Liver (tissue), 8 donors: ENCODE measurements at regions not wholly inside any gene's neighbourhood (a gene's known extent, or its start where the extent isn't known, plus 50 kb on each side); places are given as distances from the start of the nearest gene placed in this dataset.

Experiments
- DNase-seq: peaks from one replicate; pipeline ENCODE4 v3.0.0-alpha.2; 2017; ENCODE audit warnings: low spot score
- H3K27ac ChIP-seq, 2 donors: one replicate each; pipeline ENCODE4 v1.7.0; 2013; ENCODE audit warnings: inconsistent platforms in 2 of 2, low read length in 2 of 2, control low read depth in 1 of 2, low read depth in 1 of 2, mild to moderate bottlenecking in 1 of 2
- H3K27me3 ChIP-seq, 4 donors: one replicate each; pipeline versions ENCODE4 v1.6.1 to v1.7.0; 2013; ENCODE audit warnings: low read length in 3 of 4, inconsistent platforms in 1 of 4, mild to moderate bottlenecking in 1 of 4, moderate library complexity in 1 of 4; ENCODE audit not compliant: control insufficient read depth in 4 of 4, insufficient read depth in 4 of 4
- H3K36me3 ChIP-seq, 4 donors: one replicate each; pipeline versions ENCODE4 v1.6.1 to v1.7.0; 2013; ENCODE audit warnings: low read length in 3 of 4, mild to moderate bottlenecking in 3 of 4, low read depth in 1 of 4, moderate library complexity in 1 of 4; ENCODE audit not compliant: control insufficient read depth in 4 of 4, insufficient read depth in 3 of 4
- H3K4me1 ChIP-seq, 4 donors: one replicate each; pipeline versions ENCODE4 v1.6.1 to v1.7.0; 2013; ENCODE audit warnings: low read length in 3 of 4, mild to moderate bottlenecking in 3 of 4, moderate library complexity in 1 of 4; ENCODE audit not compliant: control insufficient read depth in 4 of 4, insufficient read depth in 4 of 4
- H3K4me3 ChIP-seq, 3 donors: one replicate each; pipeline versions ENCODE4 v1.6.1 to v1.7.0; 2013; ENCODE audit warnings: low read length in 3 of 3, control low read depth in 1 of 3, low read depth in 1 of 3, mild to moderate bottlenecking in 1 of 3
- H3K9ac ChIP-seq, 2 donors: one replicate each; pipeline ENCODE4 v1.7.0; 2013; ENCODE audit warnings: low read length in 2 of 2, mild to moderate bottlenecking in 2 of 2, moderate library complexity in 2 of 2, control low read depth in 1 of 2, low read depth in 1 of 2
- H3K9me3 ChIP-seq, 4 donors: one replicate each; pipeline versions ENCODE4 v1.6.1 to v1.7.0; 2013; ENCODE audit warnings: low read length in 3 of 4; ENCODE audit not compliant: control insufficient read depth in 4 of 4
- ATF3 ChIP-seq: IDR thresholded peaks from 2 replicates; pipeline ENCODE4 v1.6.1; 2016; ENCODE audit warnings: antibody characterized with exemption
- EGR1 ChIP-seq, 2 donors: IDR thresholded peaks; 2 replicates each; pipeline ENCODE4 v1.6.1; 2016 to 2018; ENCODE audit warnings: antibody characterized with exemption in 2 of 2, low read depth in 2 of 2
- FOXA1 ChIP-seq: IDR thresholded peaks from 2 replicates; pipeline ENCODE4 v1.6.1; 2016; ENCODE audit warnings: antibody characterized with exemption
- FOXA2 ChIP-seq: IDR thresholded peaks from 2 replicates; pipeline ENCODE4 v1.6.1; 2016; ENCODE audit warnings: antibody characterized with exemption
- GABPA ChIP-seq, 2 donors: IDR thresholded peaks in 1 of 2; conservative IDR thresholded peaks in 1 of 2; 2 replicates each; pipeline ENCODE4 v1.6.1; 2016; ENCODE audit warnings: antibody characterized with exemption in 2 of 2, mild to moderate bottlenecking in 1 of 2, moderate library complexity in 1 of 2
- HNF4A ChIP-seq, 2 donors: conservative IDR thresholded peaks; 2 replicates each; pipeline ENCODE4 v1.6.1; 2016; ENCODE audit warnings: antibody characterized with exemption in 2 of 2, mild to moderate bottlenecking in 2 of 2
- HNF4G ChIP-seq: IDR thresholded peaks from 2 replicates; pipeline ENCODE4 v1.6.1; 2016; ENCODE audit warnings: antibody characterized with exemption
- JUND ChIP-seq, 2 donors: IDR thresholded peaks; 2 replicates each; pipeline ENCODE4 v1.6.1; 2016; ENCODE audit warnings: antibody characterized with exemption in 2 of 2
- NR2F2 ChIP-seq: IDR thresholded peaks from 2 replicates; pipeline ENCODE4 v1.6.1; 2016; ENCODE audit warnings: antibody characterized with exemption
- RAD21 ChIP-seq, 2 donors: IDR thresholded peaks; 2 replicates each; pipeline ENCODE4 v1.6.1; 2016; ENCODE audit warnings: antibody characterized with exemption in 2 of 2, mild to moderate bottlenecking in 2 of 2
- REST ChIP-seq: IDR thresholded peaks from 2 replicates; pipeline ENCODE4 v1.6.1; 2016; ENCODE audit warnings: antibody characterized with exemption, mild to moderate bottlenecking
- RXRA ChIP-seq, 2 donors: IDR thresholded peaks; 2 replicates each; pipeline ENCODE4 v1.6.1; 2017 to 2018; ENCODE audit warnings: antibody characterized with exemption in 2 of 2, mild to moderate bottlenecking in 1 of 2
- SP1 ChIP-seq: IDR thresholded peaks from 2 replicates; pipeline ENCODE4 v1.6.1; 2018; ENCODE audit warnings: antibody characterized with exemption, mild to moderate bottlenecking
- TAF1 ChIP-seq: conservative IDR thresholded peaks from 2 replicates; pipeline ENCODE4 v1.6.1; 2016; ENCODE audit warnings: antibody characterized with exemption, mild to moderate bottlenecking
- YY1 ChIP-seq: IDR thresholded peaks from 2 replicates; pipeline ENCODE4 v1.6.1; 2016; ENCODE audit warnings: antibody characterized with exemption, mild to moderate bottlenecking
- ZBTB33 ChIP-seq: IDR thresholded peaks from 2 replicates; pipeline ENCODE4 v1.6.1; 2016; ENCODE audit warnings: antibody characterized with exemption
- WGBS: extraction: QIAGEN DNeasy Blood & Tissue Kit; methylation state at CpG from one replicate; pipeline ENCODE4 v1.1.7; 2013; 5-methylcytosine and 5-hydroxymethylcytosine counted together
- TF ChIP-seq, protein P1 (sequence below): fragments of 150-350 bp; IDR thresholded peaks from 2 replicates; pipeline ENCODE4 v1.5.1; 2017; ENCODE audit warnings: improper control_type of control experiment, low read depth, low read length; ENCODE audit not compliant: missing input control
- TF ChIP-seq, protein P2 (sequence below): IDR thresholded peaks from 2 replicates; pipeline ENCODE4 v1.6.1; 2016; ENCODE audit warnings: antibody characterized with exemption
- donor health status: healthy.
- donor health status: healthy.
- donor health status: healthy.
- donor health status: healthy.
- donor health status: healthy.

- Histone ChIP-seq H3K27me3 (no peaks in the 10 kb centered on the region), H3K27ac (no peak overlapping the region), H3K36me3 (no peaks in the 10 kb centered on the region), H3K4me3 (no peak overlapping the region), H3K9ac (no peak overlapping the region), H3K9me3 (no peaks in the 10 kb centered on the region), H3K4me1 (no peaks in the 10 kb centered on the region)
- DNase-seq = no peak
- no peak for TF ChIP-seq HNF4A (conservative IDR thresholded peaks at IDR 0.05)
- TF ChIP-seq NR2F2 = no peak
- no peak for TF ChIP-seq GABPA (IDR thresholded peaks at IDR 0.05 in 1 of 2, conservative IDR thresholded peaks at IDR 0.05 in 1 of 2)
- no peak for TF ChIP-seq HNF4G
- TF ChIP-seq, protein P1, sequence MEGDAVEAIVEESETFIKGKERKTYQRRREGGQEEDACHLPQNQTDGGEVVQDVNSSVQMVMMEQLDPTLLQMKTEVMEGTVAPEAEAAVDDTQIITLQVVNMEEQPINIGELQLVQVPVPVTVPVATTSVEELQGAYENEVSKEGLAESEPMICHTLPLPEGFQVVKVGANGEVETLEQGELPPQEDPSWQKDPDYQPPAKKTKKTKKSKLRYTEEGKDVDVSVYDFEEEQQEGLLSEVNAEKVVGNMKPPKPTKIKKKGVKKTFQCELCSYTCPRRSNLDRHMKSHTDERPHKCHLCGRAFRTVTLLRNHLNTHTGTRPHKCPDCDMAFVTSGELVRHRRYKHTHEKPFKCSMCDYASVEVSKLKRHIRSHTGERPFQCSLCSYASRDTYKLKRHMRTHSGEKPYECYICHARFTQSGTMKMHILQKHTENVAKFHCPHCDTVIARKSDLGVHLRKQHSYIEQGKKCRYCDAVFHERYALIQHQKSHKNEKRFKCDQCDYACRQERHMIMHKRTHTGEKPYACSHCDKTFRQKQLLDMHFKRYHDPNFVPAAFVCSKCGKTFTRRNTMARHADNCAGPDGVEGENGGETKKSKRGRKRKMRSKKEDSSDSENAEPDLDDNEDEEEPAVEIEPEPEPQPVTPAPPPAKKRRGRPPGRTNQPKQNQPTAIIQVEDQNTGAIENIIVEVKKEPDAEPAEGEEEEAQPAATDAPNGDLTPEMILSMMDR = no peak
- no peak for TF ChIP-seq REST
- TF ChIP-seq JUND (IDR thresholded peaks at IDR 0.05) = no peak
- TF ChIP-seq SP1 = no peak
- TF ChIP-seq RAD21 (IDR thresholded peaks at IDR 0.05) = no peak
- no peak for TF ChIP-seq ZBTB33
- TF ChIP-seq RXRA (IDR thresholded peaks at IDR 0.05) = no peak
- no peak for TF ChIP-seq EGR1 (IDR thresholded peaks at IDR 0.05; ENCODE audit: low read depth in 2 of 2)
- no peak for TF ChIP-seq YY1
- TF ChIP-seq ATF3 = no peak
- TF ChIP-seq, protein P2, sequence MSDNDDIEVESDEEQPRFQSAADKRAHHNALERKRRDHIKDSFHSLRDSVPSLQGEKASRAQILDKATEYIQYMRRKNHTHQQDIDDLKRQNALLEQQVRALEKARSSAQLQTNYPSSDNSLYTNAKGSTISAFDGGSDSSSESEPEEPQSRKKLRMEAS = no peak
- no peak for TF ChIP-seq FOXA2
- TF ChIP-seq TAF1 = no peak
- no peak for TF ChIP-seq FOXA1
- WGBS = 62% methylated on average over 1 of the region's 1 CpG
Measured at GRCh38 chr1:222331340-222331739, 216.6 kb downstream of the HHIPL2 start.
